ENCODE measurements at regions not wholly inside any gene's neighbourhood (a gene's known extent, or its start where the extent isn't known, plus 50 kb on each side); places are given as distances from the start of the nearest gene placed in this dataset.

DNA sequence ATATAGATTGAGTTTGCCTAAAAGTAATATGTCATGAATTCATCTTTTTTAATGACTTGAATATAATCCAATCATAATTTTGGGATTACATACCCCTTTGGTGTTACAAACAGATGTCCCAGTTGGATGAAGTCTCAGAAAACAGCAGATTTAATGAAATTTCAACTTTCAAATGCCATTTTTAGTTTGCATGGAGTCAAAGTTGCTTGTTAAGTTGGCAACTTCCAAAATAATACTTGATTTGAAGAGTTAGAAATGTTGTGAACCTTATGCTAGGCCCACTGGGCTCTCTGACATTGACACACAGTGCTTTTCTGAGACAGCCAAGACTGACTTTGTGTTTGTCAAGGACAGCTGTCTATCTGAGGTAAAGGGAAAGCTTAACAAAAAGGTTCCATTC is 248.1 kb downstream of the KIF20B start:
- peaks cover 11% of the 10 kb centered on the region for H3K9me3 ChIP-seq (ENCODE audit: control insufficient read depth, low read length)
- peaks cover 9% of the 10 kb centered on the region for H3K27me3 ChIP-seq (replicated peaks; ENCODE audit: control insufficient read depth, insufficient read depth, low read length)
- H3K4me3 ChIP-seq (ENCODE audit: low read length): no peak overlapping the region
- H3K9ac ChIP-seq (ENCODE audit: low read length): no peak overlapping the region
- DNase-seq (ENCODE audit: low read depth): no peak
- no peaks in the 10 kb centered on the region for H3K4me1 ChIP-seq (ENCODE audit: control insufficient read depth, insufficient read depth, low read length)
- H3K36me3 ChIP-seq (ENCODE audit: control insufficient read depth, insufficient read depth, low read length, severe bottlenecking): no peaks in the 10 kb centered on the region

DNA sequence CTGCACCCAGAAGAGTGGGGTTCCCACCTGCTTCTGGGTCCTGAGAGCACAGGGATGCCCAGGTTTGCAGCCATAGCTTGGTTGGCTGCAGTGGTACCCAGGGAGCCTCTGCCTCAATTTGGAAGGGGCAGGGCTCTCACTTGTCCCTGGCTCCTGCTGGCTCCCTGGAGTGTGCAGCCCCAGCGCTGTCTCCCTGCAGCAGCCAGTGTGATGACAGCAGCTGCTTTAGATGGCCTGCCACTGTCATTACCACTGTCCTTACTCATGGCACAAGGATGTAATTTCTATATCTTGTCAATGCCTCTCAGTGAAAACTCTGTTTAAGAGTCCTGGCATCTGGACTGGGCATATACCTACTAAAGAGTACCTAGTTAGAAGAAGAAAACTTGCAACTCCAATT is 250.9 kb downstream of the KIF20B start:
- Histone ChIP-seq H3K4me1 (ENCODE audit: control insufficient read depth, insufficient read depth, low read length) (no peaks in the 10 kb centered on the region), H3K4me3 (ENCODE audit: low read length) (no peak overlapping the region), H3K9me3 (ENCODE audit: control insufficient read depth, low read length) (peaks cover 11% of the 10 kb centered on the region), H3K27me3 (replicated peaks; ENCODE audit: control insufficient read depth, insufficient read depth, low read length) (peaks cover 12% of the 10 kb centered on the region), H3K9ac (ENCODE audit: low read length) (no peak overlapping the region), H3K36me3 (ENCODE audit: control insufficient read depth, insufficient read depth, low read length, severe bottlenecking) (no peaks in the 10 kb centered on the region)
- no peak for DNase-seq (ENCODE audit: low read depth)

DNA sequence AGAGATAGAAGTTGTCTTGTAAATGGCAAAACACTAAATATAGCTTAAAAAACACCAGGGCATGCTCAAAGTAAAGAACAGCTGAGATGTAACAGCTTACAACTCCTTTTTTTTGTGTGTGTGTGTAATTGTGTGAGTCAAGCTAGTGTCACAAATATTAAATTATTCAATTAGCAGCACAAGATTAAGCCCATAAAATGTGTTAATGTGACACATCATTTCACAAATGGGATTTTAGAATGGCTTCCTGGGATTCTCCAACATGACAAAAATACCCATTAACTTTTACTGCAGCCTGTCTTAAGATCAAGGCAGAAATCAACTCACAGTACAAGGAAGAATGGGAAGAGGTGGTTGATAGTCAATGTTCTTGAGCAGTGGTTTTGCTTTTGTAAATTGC is 251.4 kb downstream of the KIF20B start:
- Histone ChIP-seq H3K9ac (ENCODE audit: low read length) (no peak overlapping the region), H3K4me1 (ENCODE audit: control insufficient read depth, insufficient read depth, low read length) (no peaks in the 10 kb centered on the region)
- no peak for DNase-seq (ENCODE audit: low read depth)

DNA sequence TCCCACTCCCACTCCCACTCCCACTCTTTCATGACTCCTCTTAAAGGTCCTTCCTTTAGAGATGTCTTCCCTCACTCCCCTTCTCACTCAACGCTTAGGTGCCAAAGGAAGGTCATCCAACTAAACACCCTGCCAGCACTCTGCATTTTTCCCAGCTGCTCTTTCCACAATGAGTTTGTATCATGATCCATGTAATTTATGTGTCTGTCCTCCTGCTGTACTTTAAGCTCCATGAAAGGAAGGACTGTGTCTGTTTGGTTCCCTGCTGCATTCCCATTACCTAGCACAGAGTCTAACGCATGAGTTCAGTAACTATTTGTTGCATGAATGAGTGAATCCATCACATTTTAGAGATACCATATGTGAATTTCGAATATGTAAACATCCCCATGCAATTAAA is 252.7 kb downstream of the KIF20B start:
- Histone ChIP-seq H3K27me3 (replicated peaks; ENCODE audit: control insufficient read depth, insufficient read depth, low read length) (peaks cover 12% of the 10 kb centered on the region), H3K4me3 (ENCODE audit: low read length) (no peak overlapping the region), H3K4me1 (ENCODE audit: control insufficient read depth, insufficient read depth, low read length) (no peaks in the 10 kb centered on the region), H3K9ac (ENCODE audit: low read length) (no peak overlapping the region), H3K36me3 (ENCODE audit: control insufficient read depth, insufficient read depth, low read length, severe bottlenecking) (no peaks in the 10 kb centered on the region), H3K9me3 (ENCODE audit: control insufficient read depth, low read length) (peaks cover 3% of the 10 kb centered on the region)
- DNase-seq (ENCODE audit: low read depth): no peak

More for the DNA sequence above, 251.4 kb downstream of the KIF20B start:
- Histone ChIP-seq H3K4me3 (ENCODE audit: low read length) (no peak overlapping the region), H3K36me3 (ENCODE audit: control insufficient read depth, insufficient read depth, low read length, severe bottlenecking) (no peaks in the 10 kb centered on the region), H3K27me3 (replicated peaks; ENCODE audit: control insufficient read depth, insufficient read depth, low read length) (peaks cover 12% of the 10 kb centered on the region), H3K9me3 (ENCODE audit: control insufficient read depth, low read length) (peaks cover 10% of the 10 kb centered on the region)

DNA sequence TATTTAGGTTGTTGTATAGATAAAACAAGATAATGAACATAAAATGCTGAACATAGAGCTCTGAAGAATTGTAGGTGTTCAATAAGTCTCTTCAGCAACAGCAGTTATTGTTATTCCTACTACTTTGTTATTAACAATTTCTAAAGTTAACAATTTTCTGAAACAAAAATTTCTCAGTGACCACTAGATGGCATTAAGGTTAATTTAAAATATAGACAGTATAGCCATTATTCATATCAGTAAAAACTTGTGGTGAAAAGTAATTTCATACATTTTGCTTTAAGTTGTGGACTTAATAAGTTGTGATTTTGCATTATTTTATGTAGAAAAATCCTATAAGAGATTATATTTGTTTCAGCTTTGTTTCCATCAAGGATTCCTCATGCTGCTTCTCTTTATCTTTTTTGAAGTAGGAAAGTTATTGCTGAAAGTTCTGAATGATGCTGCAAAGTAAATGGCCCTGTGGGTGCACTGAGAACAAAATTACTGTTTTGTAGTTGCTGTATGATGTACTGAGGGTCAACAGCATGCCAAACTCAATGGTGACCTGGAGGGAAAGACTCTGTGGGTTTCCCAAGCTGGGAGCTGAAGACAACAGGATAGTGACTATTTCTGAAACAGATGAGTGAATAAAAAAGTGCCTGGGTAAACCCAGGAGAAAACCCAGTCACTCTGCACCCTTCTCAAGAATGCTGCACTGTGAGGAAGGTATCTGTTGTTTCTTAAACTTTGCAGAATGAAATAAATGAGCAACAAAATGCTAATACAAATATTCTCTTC is 253.6 kb downstream of the KIF20B start:
- Histone ChIP-seq H3K36me3 (ENCODE audit: control insufficient read depth, insufficient read depth, low read length, severe bottlenecking) (no peaks in the 10 kb centered on the region), H3K9ac (ENCODE audit: low read length) (no peak overlapping the region), H3K4me1 (ENCODE audit: control insufficient read depth, insufficient read depth, low read length) (no peaks in the 10 kb centered on the region), H3K4me3 (ENCODE audit: low read length) (no peak overlapping the region), H3K27me3 (replicated peaks; ENCODE audit: control insufficient read depth, insufficient read depth, low read length) (peaks cover 12% of the 10 kb centered on the region), H3K9me3 (ENCODE audit: control insufficient read depth, low read length) (peaks cover 3% of the 10 kb centered on the region)
- DNase-seq (ENCODE audit: low read depth): peak; percentile 52

DNA sequence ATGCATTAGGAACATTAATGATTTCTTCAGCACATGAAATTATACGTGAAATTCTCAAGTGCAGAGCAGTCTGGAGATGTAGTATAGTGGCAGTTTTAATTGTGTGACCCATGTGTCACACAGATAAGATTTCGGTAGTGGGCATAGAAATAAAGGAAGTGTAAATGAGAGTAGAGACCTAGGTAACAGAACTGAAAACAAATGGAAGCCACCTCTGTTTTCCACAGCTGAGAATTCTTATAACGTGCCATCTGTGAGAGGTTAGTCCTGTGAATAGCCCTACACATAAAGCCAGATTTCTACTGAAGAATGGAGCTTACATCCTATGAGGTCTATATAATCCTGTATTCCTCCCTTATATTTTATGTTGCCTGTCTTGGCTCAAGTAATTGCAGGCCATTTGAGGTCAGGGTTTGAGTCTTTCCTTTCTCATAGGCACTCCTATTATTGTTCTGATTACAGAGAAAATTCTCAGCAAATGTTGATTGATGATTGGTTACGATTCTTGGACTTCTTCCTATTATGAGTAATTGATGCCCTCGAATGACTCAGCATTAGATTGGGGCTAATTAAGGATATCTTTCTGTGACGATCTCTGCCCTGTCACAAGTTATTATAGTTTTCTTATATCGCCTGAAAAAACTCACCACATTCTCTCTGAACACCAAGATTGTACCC is 258.2 kb downstream of the KIF20B start:
- no peak for DNase-seq (ENCODE audit: low read depth)
- H3K27me3 ChIP-seq (replicated peaks; ENCODE audit: control insufficient read depth, insufficient read depth, low read length): peaks cover 3% of the 10 kb centered on the region
- H3K4me1 ChIP-seq (ENCODE audit: control insufficient read depth, insufficient read depth, low read length): no peaks in the 10 kb centered on the region
- no peaks in the 10 kb centered on the region for H3K9me3 ChIP-seq (ENCODE audit: control insufficient read depth, low read length)
- no peaks in the 10 kb centered on the region for H3K36me3 ChIP-seq (ENCODE audit: control insufficient read depth, insufficient read depth, low read length, severe bottlenecking)
- H3K4me3 ChIP-seq (ENCODE audit: low read length): no peak overlapping the region
- no peak overlapping the region for H3K9ac ChIP-seq (ENCODE audit: low read length)

DNA sequence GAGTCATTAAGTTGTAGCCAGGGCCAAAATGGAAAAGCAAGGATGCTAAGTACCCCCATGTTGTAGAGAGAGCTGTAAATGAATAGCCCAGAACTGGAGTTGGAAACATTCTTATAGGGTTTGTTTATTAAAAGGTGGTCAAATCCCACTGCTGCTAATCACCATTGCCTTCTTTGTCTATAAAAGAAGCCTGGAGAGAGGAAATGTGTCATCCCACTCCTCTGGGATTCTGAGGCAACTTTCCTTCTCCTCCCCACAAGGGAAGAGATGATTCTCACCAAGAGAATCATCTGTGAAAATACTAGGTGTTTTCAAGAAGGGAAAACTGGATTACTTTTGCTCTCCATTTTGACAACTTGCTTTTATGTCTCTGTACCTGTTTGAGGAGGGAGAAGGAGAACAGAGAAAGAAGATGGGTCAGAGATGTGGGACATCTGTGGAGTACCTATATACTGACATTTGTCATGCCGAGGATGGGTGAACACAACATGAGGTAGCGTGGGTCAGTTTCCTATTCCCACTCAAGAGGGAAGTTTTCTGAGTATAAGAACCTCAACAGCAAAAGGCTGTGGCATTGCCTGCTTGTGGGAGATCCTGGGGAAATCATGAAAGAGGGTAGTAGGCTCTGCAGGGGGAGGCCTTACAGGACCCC is 262.2 kb downstream of the KIF20B start:
- Histone ChIP-seq H3K4me1 (ENCODE audit: control insufficient read depth, insufficient read depth, low read length) (no peaks in the 10 kb centered on the region), H3K4me3 (ENCODE audit: low read length) (no peak overlapping the region), H3K9me3 (ENCODE audit: control insufficient read depth, low read length) (no peaks in the 10 kb centered on the region), H3K9ac (ENCODE audit: low read length) (no peak overlapping the region), H3K36me3 (ENCODE audit: control insufficient read depth, insufficient read depth, low read length, severe bottlenecking) (no peaks in the 10 kb centered on the region), H3K27me3 (replicated peaks; ENCODE audit: control insufficient read depth, insufficient read depth, low read length) (no peaks in the 10 kb centered on the region)
- DNase-seq (ENCODE audit: low read depth): no peak

DNA sequence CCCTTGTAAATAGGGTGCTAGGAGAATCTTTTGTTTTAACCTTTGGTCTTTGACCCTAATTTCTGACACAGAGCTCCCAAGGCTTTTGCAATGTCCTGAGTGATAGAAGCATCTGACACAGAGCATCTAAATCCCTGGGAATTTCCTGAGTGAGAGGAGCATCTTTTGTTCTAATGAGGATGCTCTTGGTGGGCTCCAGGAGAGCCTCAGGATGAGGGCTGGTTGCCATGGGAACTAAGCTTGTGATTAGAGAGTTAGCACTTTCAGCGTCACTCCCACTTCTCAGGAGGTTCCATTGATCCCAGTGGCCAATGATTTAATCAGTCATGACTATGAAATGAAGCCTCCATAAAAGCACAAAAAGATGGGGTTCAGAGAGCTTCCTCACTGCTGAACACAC is 264.8 kb downstream of the KIF20B start:
- H3K27me3 ChIP-seq (replicated peaks; ENCODE audit: control insufficient read depth, insufficient read depth, low read length): no peaks in the 10 kb centered on the region
- DNase-seq (ENCODE audit: low read depth): no peak
- no peaks in the 10 kb centered on the region for H3K9me3 ChIP-seq (ENCODE audit: control insufficient read depth, low read length)
- no peak overlapping the region for H3K9ac ChIP-seq (ENCODE audit: low read length)
- no peaks in the 10 kb centered on the region for H3K4me1 ChIP-seq (ENCODE audit: control insufficient read depth, insufficient read depth, low read length)
- H3K4me3 ChIP-seq (ENCODE audit: low read length): no peak overlapping the region
- no peaks in the 10 kb centered on the region for H3K36me3 ChIP-seq (ENCODE audit: control insufficient read depth, insufficient read depth, low read length, severe bottlenecking)

DNA sequence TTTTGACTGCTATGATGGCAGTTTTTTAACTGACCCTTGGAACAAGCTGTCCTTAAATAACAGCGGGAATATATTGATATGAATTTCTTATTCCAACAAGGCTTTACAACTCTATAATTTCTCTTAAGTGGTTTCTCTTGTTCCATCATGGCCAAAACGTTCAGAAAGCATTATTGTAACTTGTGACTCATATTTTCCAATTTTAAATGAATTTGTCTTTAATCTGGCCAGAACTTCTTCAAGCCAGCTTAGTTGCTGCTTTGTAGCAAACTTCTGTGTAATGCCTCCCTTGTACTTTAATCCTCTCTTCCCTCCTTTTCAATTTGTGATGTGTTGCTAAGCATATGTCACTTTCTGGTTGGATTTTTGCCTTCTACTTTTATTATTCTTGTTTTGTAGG is 271.9 kb downstream of the KIF20B start:
- no peaks in the 10 kb centered on the region for H3K36me3 ChIP-seq (ENCODE audit: control insufficient read depth, insufficient read depth, low read length, severe bottlenecking)
- no peaks in the 10 kb centered on the region for H3K27me3 ChIP-seq (replicated peaks; ENCODE audit: control insufficient read depth, insufficient read depth, low read length)
- H3K9ac ChIP-seq (ENCODE audit: low read length): no peak overlapping the region
- DNase-seq (ENCODE audit: low read depth): peak; percentile 14
- H3K9me3 ChIP-seq (ENCODE audit: control insufficient read depth, low read length): no peaks in the 10 kb centered on the region
- H3K4me1 ChIP-seq (ENCODE audit: control insufficient read depth, insufficient read depth, low read length): no peaks in the 10 kb centered on the region
- H3K4me3 ChIP-seq (ENCODE audit: low read length): no peak overlapping the region

DNA sequence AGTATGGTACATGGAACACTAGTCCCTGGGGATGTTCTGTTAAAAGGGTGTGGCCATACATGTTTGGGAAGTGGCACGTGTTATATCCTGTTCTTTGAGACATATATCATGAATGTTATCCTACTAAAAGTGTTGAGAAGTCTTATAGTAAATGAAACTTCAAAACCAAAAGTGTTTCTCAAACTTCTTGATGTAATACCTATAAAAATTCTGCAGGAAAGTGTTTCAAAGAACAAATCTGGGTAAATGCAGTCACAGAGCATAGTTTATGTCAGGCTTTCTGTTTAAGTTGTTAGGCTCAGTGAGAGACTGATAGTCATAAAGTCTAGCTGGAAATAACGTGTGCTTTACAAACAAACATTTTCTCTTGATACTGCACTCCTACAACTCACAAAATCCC is 273.7 kb downstream of the KIF20B start:
- Histone ChIP-seq H3K36me3 (ENCODE audit: control insufficient read depth, insufficient read depth, low read length, severe bottlenecking) (no peaks in the 10 kb centered on the region), H3K4me3 (ENCODE audit: low read length) (no peak overlapping the region), H3K27me3 (replicated peaks; ENCODE audit: control insufficient read depth, insufficient read depth, low read length) (no peaks in the 10 kb centered on the region), H3K9ac (ENCODE audit: low read length) (no peak overlapping the region), H3K4me1 (ENCODE audit: control insufficient read depth, insufficient read depth, low read length) (no peaks in the 10 kb centered on the region), H3K9me3 (ENCODE audit: control insufficient read depth, low read length) (no peaks in the 10 kb centered on the region)
- no peak for DNase-seq (ENCODE audit: low read depth)

DNA sequence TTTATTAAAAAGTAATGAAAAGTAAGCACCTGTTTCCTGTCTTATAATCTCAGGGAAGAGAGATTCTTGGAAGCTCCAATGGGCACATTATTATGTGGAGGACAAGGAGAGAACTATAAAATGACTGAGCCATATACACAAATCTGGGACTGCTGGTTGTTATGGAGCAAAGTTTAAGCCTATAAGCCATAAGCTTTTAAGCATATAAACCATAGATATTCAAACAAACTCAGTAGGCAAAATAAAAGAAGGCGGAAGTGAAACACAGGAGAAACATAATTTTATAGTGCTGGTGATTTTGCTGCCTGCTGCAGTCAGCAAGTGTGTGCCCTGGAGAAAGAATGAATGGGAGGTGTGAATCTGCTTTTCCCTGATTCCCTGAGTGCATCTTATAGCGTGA is 274.4 kb downstream of the KIF20B start:
- Histone ChIP-seq H3K9ac (ENCODE audit: low read length) (no peak overlapping the region), H3K36me3 (ENCODE audit: control insufficient read depth, insufficient read depth, low read length, severe bottlenecking) (no peaks in the 10 kb centered on the region), H3K9me3 (ENCODE audit: control insufficient read depth, low read length) (no peaks in the 10 kb centered on the region), H3K27me3 (replicated peaks; ENCODE audit: control insufficient read depth, insufficient read depth, low read length) (no peaks in the 10 kb centered on the region), H3K4me1 (ENCODE audit: control insufficient read depth, insufficient read depth, low read length) (no peaks in the 10 kb centered on the region), H3K4me3 (ENCODE audit: low read length) (no peak overlapping the region)
- no peak for DNase-seq (ENCODE audit: low read depth)
